Suprapubic skin (tissue), 3 donors: ENCODE measurements at regions not wholly inside any gene's neighbourhood (a gene's known extent, or its start where the extent isn't known, plus 50 kb on each side); places are given as distances from the start of the nearest gene placed in this dataset.

Source experiments
- POLR2A ChIP-seq, 2 donors: fragments of 450-650 bp; IDR thresholded peaks; one replicate each; pipeline ENCODE4 v1.6.1; 2017; ENCODE audit warnings: antibody characterized with exemption in 2 of 2, mild to moderate bottlenecking in 2 of 2, moderate library complexity in 2 of 2
- TF ChIP-seq, protein P1 (sequence below), 2 donors: fragments of 200-600 bp in 1 of 2; fragments of 450-650 bp in 1 of 2; sonication (generic) in 1 of 2; IDR thresholded peaks; one replicate each; pipeline ENCODE4 v1.5.1; 2016 to 2019; ENCODE audit warnings: antibody characterized with exemption in 2 of 2, mild to moderate bottlenecking in 1 of 2, moderate library complexity in 1 of 2

- TF ChIP-seq, protein P1, sequence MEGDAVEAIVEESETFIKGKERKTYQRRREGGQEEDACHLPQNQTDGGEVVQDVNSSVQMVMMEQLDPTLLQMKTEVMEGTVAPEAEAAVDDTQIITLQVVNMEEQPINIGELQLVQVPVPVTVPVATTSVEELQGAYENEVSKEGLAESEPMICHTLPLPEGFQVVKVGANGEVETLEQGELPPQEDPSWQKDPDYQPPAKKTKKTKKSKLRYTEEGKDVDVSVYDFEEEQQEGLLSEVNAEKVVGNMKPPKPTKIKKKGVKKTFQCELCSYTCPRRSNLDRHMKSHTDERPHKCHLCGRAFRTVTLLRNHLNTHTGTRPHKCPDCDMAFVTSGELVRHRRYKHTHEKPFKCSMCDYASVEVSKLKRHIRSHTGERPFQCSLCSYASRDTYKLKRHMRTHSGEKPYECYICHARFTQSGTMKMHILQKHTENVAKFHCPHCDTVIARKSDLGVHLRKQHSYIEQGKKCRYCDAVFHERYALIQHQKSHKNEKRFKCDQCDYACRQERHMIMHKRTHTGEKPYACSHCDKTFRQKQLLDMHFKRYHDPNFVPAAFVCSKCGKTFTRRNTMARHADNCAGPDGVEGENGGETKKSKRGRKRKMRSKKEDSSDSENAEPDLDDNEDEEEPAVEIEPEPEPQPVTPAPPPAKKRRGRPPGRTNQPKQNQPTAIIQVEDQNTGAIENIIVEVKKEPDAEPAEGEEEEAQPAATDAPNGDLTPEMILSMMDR (IDR thresholded peaks at IDR 0.05) = no peak
- no peak for TF ChIP-seq POLR2A (IDR thresholded peaks at IDR 0.05)
These were observed 209.5 kb downstream of the UBE2E3 start for GRCh38 chr2:181189951-181190350.
